Epithelial cell of prostate (primary cell): ENCODE measurements at regions not wholly inside any gene's neighbourhood (a gene's known extent, or its start where the extent isn't known, plus 50 kb on each side); places are given as distances from the start of the nearest gene placed in this dataset.
"Not testable (repeated sequence)": the region's sequence is repeated elsewhere in the genome, so short reads cannot be mapped to it uniquely, and the experiment has no call there.

Source experiments
- DNase-seq: peaks from one replicate; pipeline ENCODE4 v3.0.0-alpha.2; 2011; ENCODE audit warnings: low read depth, low spot score
- H3K27ac ChIP-seq: fragments of 450-650 bp; 2 replicates; pipeline ENCODE4 v1.5.1; 2017; ENCODE audit warnings: mild to moderate bottlenecking

DNA sequence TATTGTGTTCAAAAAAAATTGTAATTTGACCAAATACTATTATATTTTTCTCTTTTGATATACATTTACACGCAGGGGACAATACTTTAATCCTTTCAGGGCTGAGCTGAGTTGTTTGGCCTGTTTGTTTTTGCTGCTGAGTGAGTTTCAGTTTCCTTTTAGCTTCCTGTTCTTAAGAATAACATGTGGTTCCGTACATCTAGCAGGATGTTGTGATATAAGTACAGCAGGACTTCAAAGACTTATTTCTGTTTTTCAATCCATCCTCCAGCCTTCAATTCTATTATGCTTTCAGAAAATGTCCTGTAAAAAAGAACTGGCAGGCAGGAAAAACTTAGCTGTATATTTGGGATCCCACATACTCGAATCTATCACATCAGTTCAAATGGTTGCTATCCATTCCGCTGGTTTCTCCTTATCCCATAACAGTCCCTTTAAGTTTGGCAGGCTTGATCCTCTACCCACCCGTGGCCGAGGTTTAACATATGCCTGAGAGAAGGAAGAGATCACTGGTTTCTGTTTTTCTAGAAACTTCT, 1037.3 kb upstream of the ACO1 start:
- no peak overlapping the region for H3K27ac ChIP-seq
- DNase-seq = no peak

GRCh38 chr9:31355159-31355882, 1029.1 kb upstream of the ACO1 start:
- DNase-seq = no peak
- H3K27ac ChIP-seq = no peak overlapping the region

DNA sequence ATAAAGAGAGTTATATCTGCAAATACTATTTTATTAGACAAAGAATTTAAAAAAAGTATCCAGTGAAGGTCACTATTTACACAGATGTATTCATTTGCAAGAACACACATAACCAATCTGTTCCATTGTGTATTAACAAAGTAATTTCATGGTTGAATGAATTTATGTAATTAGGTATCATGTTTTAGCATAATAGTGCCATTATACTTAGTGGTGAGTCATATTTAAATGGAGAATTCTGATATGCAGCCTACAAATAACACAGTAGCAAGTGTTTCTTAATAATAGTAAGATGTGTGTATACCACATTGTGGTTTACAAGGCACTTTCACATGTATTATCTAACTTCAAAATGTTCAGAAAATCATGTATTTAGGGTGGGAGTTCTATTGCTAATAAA, 1028.5 kb upstream of the ACO1 start:
- peak; percentile 20 for DNase-seq

DNA sequence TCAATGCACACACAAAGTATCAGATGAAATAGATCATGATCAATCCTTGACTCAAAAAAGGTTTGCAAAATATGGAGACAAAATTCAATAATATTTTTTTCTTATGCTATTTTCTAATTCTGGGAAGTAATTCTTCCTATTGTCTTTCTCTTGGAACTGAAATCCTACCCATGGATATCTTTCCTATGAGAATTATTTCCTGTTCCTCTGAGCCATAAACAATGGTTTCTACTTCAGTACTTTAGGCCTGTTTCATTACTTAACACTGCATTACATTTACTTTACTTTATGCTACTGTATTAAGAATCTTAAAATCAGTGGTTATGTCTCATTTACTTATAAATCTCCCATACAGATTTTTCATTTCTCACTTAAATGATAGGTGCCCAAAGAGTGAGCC, 1025.4 kb upstream of the ACO1 start:
- H3K27ac ChIP-seq = no peak overlapping the region
- no peak for DNase-seq

More for the DNA sequence above, 1028.5 kb upstream of the ACO1 start:
- no peak overlapping the region for H3K27ac ChIP-seq

DNA sequence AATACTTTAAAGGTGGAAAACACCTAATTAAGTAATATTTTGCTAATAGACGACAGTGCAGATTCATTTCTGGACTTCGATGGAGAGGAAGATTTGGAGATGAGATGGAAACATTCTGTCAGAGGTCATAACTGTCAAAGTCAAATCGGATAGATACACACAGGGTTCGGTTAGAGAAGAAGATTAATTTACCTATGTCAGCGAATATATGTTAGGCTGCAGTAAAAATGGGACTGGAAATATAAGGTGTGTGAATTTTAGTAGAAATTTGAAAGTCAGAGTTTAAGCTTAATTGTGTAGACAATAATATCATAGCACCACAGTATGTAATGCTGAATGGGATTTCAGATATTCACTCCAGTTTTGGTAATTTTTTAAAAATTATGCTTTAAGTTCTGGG, 1020.3 kb upstream of the ACO1 start:
- H3K27ac ChIP-seq = no peak overlapping the region
- DNase-seq = no peak

DNA sequence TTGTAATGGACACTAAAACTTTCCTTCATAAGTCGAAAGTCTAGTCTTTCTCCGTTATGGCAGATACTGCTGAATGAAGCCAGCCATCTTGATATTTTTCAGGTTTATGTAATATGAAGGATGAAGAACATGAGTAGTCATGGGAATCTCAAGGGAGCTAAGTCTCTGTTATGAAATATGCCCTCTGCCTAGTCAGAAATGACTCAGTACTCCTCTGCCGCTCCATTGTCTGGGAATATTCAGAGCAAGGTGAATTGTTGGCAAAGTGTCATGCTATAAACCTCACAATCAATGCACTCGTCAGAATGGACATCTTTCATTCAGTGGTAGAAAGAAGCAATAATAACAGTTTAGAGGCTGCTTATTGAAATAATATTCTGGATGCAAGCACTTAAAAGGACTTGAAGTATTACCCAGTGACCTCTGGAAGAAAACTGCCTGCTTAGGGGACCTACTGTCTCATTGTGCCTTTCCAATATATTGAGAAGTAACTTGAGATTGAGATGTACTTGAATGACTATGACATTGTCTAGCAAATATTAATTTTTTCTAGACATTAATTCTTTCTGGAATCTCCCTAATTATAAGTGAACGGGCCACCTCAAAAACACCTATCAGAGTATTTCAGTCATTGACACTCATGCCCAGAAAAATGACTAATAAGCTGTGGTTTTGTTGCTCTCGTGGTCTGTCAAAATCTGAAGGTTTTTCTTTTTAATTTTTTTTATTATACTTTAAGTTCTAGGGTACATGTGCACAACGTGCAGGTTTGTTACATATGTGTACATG, 1011.5 kb upstream of the ACO1 start:
- no peak overlapping the region for H3K27ac ChIP-seq
- DNase-seq = peak; percentile 68

- DNase-seq = no peak
Observed at GRCh38 chr9:31377358-31377757, 1007.1 kb upstream of the ACO1 start.

DNA sequence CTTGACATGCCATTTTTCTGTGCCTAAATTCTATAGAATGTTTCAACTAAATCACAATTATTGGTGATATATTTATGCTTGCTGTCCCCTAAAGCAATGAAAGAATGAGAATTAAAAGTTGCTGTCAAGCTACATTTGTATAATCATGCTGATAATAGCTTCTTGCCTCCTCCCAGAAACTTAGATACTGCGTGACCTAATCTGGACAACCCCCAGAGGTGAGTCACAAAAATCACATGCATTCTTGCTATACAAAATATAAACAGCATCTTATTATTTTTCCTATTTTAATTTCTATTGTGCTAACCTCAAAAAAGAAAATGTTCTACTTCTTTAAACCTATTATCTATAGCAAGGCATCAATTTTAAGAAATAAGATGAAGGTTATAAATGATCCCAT, 995.8 kb upstream of the ACO1 start:
- DNase-seq = no peak
- H3K27ac ChIP-seq = no peak overlapping the region

More at GRCh38 chr9:31377358-31377757, 1007.1 kb upstream of the ACO1 start:
- no peak overlapping the region for H3K27ac ChIP-seq

DNA sequence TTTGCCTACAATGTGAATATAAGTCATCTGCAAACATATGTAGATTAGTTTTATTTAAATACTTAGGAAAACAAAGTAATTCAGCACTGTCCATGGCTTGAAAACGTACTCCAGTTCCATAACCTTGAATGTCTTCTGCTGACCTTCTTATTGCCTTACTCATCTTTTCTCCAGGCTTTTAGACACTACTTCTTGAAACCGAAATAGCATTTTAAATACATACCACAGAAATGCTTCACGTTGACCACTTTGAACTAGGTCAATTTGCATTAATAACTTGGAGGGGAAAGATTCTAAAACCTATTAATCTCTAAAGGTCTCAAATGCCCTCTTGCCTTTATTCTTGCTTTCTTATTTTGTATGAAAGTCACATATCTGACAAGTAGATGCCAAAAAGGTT, 995.4 kb upstream of the ACO1 start:
- no peak overlapping the region for H3K27ac ChIP-seq
- no peak for DNase-seq

GRCh38 chr9:31390403-31391025, 993.9 kb upstream of the ACO1 start:
- DNase-seq = no peak
- no peak overlapping the region for H3K27ac ChIP-seq

- H3K27ac ChIP-seq = peak overlapping the region; percentile 37
- no peak for DNase-seq
Observed at GRCh38 chr9:31393240-31393639, 991.2 kb upstream of the ACO1 start.

DNA sequence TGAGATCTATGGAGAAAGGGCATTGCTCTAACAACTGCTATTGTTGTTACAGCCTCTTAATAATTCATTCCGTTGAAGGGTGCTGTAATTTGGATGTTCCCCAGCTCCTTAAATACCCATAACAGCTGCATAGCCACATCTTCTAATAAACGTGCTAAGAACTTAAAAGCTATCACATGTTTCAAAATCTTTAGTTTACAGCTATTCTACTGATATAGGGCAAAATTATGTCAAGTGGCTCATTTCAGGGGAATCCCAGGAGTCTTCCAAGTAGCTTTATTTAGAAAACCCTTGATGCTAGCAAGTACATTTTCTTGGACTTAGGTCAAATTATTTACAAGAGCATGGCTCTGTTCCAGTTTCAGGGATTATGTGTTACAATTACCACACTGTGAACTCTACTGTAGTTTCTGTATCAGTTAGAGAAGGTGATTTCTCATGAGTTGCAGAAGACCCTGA, 990.4 kb upstream of the ACO1 start:
- peak; percentile 79 for DNase-seq
- H3K27ac ChIP-seq = peak overlapping the region; percentile 37

GRCh38 chr9:31412081-31412480, 972.4 kb upstream of the ACO1 start:
- DNase-seq = no peak
- H3K27ac ChIP-seq = no peak overlapping the region

- H3K27ac ChIP-seq = no peak overlapping the region
- DNase-seq = no peak
Observed at GRCh38 chr9:31415164-31415563, 969.3 kb upstream of the ACO1 start.

GRCh38 chr9:31418419-31418818, 966.0 kb upstream of the ACO1 start:
- no peak for DNase-seq
- no peak overlapping the region for H3K27ac ChIP-seq

DNA sequence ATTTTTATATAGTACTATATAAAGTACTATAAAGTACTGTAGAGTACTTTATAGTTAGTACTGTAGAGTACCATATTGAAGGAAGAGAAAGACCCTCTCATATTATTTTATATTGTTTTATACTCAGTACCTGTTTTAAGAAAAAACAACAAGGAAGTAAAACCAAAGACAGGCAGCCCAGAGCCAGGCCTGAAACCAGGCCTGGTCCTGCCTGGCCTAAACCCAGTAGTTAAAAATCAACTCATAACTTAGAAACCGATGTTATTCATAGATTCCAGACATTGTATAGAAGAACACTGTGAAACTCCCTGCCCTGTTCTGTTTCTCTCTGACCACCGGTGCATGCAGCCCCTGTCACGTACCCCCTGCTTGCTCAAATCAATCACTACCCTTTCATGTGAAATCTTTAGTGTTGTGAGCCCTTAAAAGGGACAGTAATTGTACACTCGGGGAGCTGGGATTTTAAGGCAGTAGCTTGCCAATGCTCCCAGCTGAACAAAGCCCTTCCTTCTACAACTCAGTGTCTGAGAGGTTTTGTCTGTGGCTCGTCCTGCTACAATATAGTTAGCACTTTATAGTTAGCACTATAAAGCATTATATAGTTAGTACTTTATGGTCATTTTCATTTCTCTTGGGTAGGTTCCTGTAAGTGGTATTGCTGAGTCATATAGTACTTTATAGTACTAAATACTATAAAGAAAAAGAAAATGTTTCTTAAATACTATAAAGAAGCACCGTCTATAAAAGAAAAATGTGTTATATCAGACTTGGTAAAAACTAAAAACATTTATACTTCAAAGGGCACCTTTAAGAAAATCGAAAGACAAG, 940.6 kb upstream of the ACO1 start:
- H3K27ac ChIP-seq, DNase-seq: not testable (repeated sequence)

DNA sequence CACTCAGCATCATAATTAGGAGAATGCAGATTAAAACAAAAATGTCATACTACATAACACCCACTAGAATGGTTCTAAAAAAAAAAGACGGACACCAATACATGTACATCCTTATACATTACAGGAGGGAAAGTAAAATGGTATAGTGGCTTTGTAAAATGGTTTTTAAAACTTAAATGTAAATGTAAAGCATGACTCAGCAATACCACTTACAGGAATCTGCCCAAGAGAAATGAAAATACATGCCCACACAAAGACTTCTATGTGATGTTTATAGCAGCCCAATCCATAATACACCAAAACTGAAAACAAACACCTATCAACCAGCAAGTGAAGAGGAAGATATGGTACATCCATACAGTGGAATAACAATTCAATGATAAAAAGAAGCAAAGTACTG, 939.1 kb upstream of the ACO1 start:
- DNase-seq = no peak
- H3K27ac ChIP-seq = no peak overlapping the region

DNA sequence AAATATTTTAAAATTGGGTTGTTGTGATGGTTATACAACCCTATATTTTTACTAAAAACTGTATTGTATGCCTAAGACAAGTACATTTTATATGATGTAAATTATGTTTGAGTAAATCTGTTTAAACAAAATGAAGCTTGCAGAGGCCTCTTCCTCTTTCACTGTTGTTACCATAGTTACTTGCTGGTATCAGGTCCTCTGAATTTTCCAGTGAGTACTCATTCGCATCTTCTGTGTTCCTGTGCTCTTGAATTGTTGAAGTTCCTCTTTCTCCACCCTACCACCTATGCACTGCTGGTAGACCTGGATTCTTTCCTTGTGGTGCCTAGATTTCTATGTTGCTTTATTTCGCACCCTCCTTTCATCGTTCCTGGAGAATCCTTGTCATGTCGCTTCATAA, 938.5 kb upstream of the ACO1 start:
- no peak overlapping the region for H3K27ac ChIP-seq
- no peak for DNase-seq

DNA sequence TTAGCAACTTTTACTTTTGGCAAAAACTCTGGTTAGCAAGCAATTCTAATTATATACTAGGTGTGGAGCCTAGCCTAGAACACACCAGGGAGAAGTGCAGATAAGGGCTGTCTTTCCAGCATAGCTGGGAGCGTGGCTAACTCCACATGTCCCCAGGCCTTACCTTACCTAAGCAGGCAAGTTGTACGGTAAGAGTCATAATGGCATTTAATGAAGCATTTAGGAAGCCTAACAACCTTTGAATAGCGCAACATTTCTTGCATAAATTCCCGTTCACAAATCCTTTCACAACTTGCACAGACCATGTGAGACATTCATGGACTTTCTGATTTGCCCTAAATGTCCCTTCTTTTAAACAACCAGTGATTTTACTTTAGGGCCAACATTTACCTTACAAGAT, 917.4 kb upstream of the ACO1 start:
- no peak overlapping the region for H3K27ac ChIP-seq
- DNase-seq = no peak

DNA sequence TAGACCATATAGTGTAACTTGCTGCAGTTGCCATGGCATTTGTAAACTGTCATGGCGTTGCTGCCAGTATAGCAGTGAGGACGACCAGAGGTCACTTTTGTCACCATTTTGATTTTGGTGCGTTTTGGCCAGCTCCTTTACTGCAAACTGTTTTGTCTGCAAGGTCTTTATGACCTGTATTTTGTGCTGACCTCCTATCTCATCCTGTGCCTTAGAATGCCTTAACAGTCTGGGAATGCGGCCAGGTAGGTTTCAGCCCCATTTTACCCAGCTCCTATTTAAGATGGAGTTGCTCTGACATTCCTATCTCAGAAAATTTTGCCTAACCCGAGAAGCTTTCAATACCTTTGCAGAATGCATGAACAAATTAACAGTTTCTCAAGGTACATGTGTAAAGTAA, 914.4 kb upstream of the ACO1 start:
- no peak for DNase-seq

More for the DNA sequence above, 914.4 kb upstream of the ACO1 start:
- no peak overlapping the region for H3K27ac ChIP-seq
